IPS-20b (cell line): ENCODE measurements at regions not wholly inside any gene's neighbourhood (a gene's known extent, or its start where the extent isn't known, plus 50 kb on each side); places are given as distances from the start of the nearest gene placed in this dataset.

Experiments used
- H3K27ac ChIP-seq: one replicate; pipeline ENCODE4 v1.5.1; 2013; ENCODE audit warnings: low read length
- H3K27me3 ChIP-seq: 2 replicates; pipeline ENCODE4 v1.6.1; 2013; ENCODE audit warnings: mild to moderate bottlenecking, low read length, inconsistent platforms; ENCODE audit not compliant: insufficient read depth
- H3K36me3 ChIP-seq: 2 replicates; pipeline ENCODE4 v1.6.1; 2013; ENCODE audit warnings: low read depth, mild to moderate bottlenecking, inconsistent platforms, low read length, moderate library complexity; ENCODE audit not compliant: insufficient read depth
- H3K4me1 ChIP-seq: 2 replicates; pipeline ENCODE4 v1.6.1; 2013; ENCODE audit warnings: mild to moderate bottlenecking, control low read depth, inconsistent platforms, low read length, moderate library complexity; ENCODE audit not compliant: insufficient read depth
- H3K4me3 ChIP-seq: 2 replicates; pipeline ENCODE4 v1.5.1; 2013; ENCODE audit warnings: mild to moderate bottlenecking, low read length, inconsistent platforms
- H3K9ac ChIP-seq: 2 replicates; pipeline ENCODE4 v1.6.1; 2013; ENCODE audit warnings: low read depth, mild to moderate bottlenecking, inconsistent platforms, low read length, moderate library complexity
- H3K9me3 ChIP-seq: 2 replicates; pipeline ENCODE4 v1.6.1; 2013; ENCODE audit warnings: mild to moderate bottlenecking, low read depth, low read length, inconsistent platforms; ENCODE audit not compliant: insufficient read depth

DNA sequence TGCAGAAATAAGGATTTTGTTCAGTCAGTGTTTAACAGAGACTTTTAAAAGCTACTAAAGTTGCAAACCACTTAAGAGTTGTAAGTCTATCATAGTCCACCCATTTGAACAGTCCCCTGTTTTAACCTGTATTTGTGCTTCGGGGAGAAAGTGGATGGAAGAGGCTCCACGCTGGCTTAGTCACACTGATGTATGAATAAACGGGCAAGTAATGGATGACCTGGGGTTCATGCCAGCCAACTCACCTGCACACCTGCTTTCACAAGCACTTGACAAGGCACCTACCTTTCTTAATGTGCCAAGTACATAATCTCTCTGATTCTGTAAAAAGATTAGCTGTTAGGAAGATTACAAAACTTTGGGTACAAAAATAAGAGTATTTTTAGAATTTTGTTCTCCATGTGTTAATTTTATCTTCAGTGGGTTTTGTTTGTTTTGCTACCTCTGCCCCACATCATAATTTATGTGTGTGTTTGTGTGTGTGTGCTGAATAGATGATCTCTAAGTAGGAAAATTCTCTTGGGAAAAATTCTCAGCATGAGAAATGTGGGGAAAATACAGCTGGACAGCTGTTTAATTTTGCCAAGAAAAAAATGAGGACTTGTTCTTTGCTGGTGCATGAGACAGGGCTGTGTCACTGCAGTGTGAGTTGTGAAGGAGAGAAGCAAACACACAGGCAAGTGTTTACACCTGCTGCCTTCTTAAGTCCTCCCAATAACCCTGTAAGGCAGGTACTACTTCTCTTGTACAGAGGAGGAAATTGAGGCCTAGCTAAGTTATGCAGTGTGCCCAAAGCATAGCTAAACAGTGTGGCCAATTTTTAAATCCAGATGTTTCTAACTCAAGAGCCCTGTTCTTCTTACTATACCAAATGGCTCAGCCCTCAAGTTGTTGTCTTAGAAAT, 181.2 kb upstream of the IL12A start:
- Histone ChIP-seq H3K36me3 (no peaks in the 10 kb centered on the region), H3K27ac (no peak overlapping the region), H3K9ac (no peak overlapping the region), H3K9me3 (no peaks in the 10 kb centered on the region), H3K4me1 (peaks cover 3% of the 10 kb centered on the region; the same call in 1 of the 2 replicates), H3K27me3 (peaks cover 22% of the 10 kb centered on the region), H3K4me3 (no peak overlapping the region)

DNA sequence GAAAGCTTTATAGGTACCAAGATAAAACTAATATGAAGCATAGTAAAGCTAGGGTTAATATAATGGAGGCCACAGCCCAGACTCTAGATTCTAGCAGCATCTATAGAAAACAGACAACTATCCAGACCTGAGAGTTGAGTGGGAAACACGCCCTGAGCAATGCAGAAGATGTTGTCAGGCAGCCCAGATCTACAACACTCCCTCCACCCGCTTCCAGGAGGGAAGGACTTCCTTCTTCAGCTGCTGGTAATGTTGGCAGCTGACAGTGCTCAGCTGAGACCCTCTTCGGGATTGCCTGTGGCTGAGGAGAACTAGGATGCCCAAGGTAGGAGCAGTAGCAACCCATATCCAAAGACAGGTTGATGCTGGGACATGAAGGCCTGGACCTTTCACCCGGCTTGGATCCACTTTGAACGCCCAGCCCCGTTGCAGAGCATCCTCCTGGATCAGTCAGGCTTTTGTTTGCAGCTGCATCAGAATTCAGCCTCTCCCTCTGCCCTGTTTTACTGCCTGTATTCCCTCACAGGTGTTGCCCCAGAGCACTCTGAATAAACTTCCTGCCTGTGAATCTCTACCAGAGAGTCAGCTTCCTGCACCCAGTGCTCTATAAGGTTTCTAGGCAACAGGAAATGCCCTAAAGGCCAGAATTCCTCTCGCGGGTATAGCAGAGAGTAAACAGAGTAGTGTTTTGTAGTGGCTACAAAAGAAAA, 174.7 kb upstream of the IL12A start:
- Histone ChIP-seq H3K9me3 (no peaks in the 10 kb centered on the region), H3K36me3 (no peaks in the 10 kb centered on the region), H3K9ac (0 out of 2 replicates have a peak overlapping the region, but pooled peaks have one; percentile 12), H3K27ac (no peak overlapping the region), H3K4me3 (no peak overlapping the region), H3K4me1 (peaks cover 11% of the 10 kb centered on the region; the same call in 1 of the 2 replicates), H3K27me3 (no peaks in the 10 kb centered on the region)

DNA sequence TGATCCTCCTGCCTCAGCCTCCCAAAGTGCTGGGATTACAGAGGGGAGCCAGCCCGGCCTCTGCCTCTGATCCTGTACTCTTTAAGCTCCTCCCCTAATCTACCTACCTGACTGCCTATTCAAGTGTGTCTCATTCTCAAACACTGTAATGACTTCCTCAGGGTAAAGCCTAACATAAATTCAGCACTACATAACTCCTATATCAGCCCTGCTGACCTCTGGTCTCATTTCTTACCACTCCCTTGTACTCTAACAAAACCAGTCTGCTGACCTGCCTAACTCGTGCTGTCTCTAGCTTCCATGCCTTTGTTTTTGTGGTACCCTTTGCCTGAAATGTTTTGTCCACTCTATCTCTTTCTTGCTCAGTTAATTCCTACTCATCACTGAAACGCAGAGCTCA, 172.1 kb upstream of the IL12A start:
- Histone ChIP-seq H3K36me3 (no peaks in the 10 kb centered on the region), H3K27me3 (no peaks in the 10 kb centered on the region), H3K27ac (no peak overlapping the region), H3K9ac (no peak overlapping the region), H3K4me1 (peaks cover 11% of the 10 kb centered on the region; the same call in 1 of the 2 replicates), H3K4me3 (no peak overlapping the region), H3K9me3 (no peaks in the 10 kb centered on the region)

DNA sequence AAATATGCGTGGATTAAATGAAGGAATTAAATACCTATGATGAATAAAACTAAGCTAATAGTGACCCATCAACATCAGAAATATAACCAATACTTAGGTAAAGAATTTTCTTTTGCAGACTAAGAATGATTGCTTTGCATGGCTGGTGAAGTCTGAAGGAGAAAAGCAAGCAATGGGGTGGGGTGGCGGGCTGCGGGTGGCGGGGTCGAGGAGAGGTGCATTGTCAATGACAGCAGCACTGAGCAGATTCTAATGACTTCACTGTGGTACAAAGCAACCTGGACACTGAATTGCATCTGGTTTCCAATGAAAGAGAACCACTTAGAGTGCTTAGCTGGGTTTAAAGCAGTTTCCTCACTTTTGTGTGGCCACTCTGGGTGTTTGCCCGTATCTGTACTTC, 171.5 kb upstream of the IL12A start:
- H3K27me3 ChIP-seq: no peaks in the 10 kb centered on the region
- H3K4me1 ChIP-seq: peaks cover 11% of the 10 kb centered on the region; the same call in 1 of the 2 replicates
- no peaks in the 10 kb centered on the region for H3K36me3 ChIP-seq
- H3K9me3 ChIP-seq: no peaks in the 10 kb centered on the region
- H3K4me3 ChIP-seq: no peak overlapping the region
- no peak overlapping the region for H3K27ac ChIP-seq
- no peak overlapping the region for H3K9ac ChIP-seq

DNA sequence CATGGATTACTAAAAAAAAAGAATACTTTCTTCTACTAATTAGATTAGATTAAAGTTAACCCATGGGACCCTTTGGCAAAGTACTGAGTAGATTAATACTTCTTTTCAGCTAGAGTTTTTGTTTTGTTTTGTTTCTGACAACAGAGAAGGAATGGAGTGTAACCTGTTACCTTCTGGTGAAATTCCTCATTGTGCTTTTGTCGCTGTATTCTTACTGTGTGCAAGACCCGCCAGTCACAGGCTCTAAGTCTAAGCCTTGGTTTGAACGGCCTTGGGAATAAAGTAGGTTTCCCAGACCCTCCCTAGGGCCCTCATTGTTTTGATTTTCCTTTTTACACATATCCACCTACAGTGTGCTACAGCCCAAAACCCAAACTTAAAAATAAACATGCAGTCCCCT, 171.1 kb upstream of the IL12A start:
- Histone ChIP-seq H3K4me3 (no peak overlapping the region), H3K36me3 (no peaks in the 10 kb centered on the region), H3K4me1 (peaks cover 11% of the 10 kb centered on the region; the same call in 1 of the 2 replicates), H3K9ac (no peak overlapping the region), H3K27me3 (no peaks in the 10 kb centered on the region), H3K27ac (no peak overlapping the region), H3K9me3 (no peaks in the 10 kb centered on the region)

DNA sequence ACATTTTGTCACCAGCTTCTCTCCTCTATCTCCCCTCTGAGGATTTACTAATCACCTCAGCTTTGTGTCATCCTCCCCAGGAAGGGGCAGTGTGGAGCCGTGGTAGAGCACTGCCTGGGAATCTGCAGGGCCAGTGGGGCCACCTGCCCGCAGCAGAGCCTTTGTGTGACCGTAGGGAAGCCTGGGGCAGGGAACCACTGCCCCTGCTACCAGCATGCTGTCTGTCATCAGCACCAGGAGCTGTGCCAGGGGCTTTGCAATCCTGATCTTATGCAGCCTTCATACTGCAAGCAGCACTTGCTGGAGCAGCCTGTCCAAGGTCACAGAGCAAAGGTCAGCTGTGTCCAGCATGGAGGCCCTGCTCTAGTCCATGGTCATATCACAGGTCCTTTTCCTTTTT, 170.2 kb upstream of the IL12A start:
- H3K27ac ChIP-seq: no peak overlapping the region
- H3K27me3 ChIP-seq: no peaks in the 10 kb centered on the region
- no peaks in the 10 kb centered on the region for H3K36me3 ChIP-seq
- no peaks in the 10 kb centered on the region for H3K9me3 ChIP-seq
- H3K9ac ChIP-seq: no peak overlapping the region
- peaks cover 11% of the 10 kb centered on the region; the same call in 1 of the 2 replicates for H3K4me1 ChIP-seq
- no peak overlapping the region for H3K4me3 ChIP-seq

DNA sequence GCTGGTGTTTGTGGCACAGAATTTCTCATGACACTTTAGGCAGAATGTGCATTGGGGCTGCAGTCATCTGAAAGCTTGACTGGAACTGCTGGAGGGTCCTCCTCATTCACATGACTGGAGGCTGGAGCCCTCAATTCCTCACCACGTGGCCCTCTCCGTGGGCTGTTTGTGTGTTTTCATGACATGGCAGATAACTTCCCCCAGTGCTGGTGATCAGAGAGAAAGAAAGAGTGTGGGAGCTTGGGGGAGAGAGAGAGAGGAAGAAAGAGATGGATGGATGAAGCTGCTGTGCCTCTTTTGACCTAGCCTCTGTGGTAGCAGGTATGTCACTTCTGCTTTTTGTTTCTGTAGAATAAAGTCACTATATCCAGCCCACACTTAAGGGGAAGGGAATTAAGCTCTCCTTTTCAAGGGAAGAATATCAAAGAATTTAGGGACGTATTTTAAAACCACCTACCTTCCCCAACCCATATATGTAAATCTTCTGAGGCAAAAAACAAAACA, 169.6 kb upstream of the IL12A start:
- no peaks in the 10 kb centered on the region for H3K36me3 ChIP-seq
- no peak overlapping the region for H3K4me3 ChIP-seq
- H3K9ac ChIP-seq: no peak overlapping the region
- peaks cover 11% of the 10 kb centered on the region; the same call in 1 of the 2 replicates for H3K4me1 ChIP-seq
- no peaks in the 10 kb centered on the region for H3K9me3 ChIP-seq
- no peaks in the 10 kb centered on the region for H3K27me3 ChIP-seq
- H3K27ac ChIP-seq: no peak overlapping the region

DNA sequence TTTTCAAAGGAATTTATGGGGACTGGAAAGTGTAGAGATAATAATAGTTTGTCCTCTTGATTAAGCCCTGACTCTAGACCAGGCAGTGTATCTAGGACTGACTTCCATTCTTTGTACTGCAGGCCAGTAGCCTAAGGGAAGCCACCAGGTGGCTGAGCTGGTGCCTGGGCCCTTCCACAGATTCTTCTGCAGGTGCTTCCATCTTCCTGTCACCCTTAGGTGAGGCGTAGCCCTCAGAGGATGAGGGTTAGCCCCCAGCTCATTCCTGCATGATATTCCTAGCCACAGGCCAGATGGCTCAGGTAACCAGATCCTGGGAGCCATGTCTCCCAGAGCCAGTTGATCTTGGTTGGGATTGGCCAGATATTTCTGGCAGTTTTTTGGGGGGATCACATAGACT, 169.0 kb upstream of the IL12A start:
- Histone ChIP-seq H3K4me1 (peaks cover 9% of the 10 kb centered on the region; the same call in 1 of the 2 replicates), H3K27me3 (no peaks in the 10 kb centered on the region), H3K9me3 (no peaks in the 10 kb centered on the region), H3K36me3 (no peaks in the 10 kb centered on the region), H3K27ac (no peak overlapping the region), H3K9ac (no peak overlapping the region), H3K4me3 (no peak overlapping the region)

DNA sequence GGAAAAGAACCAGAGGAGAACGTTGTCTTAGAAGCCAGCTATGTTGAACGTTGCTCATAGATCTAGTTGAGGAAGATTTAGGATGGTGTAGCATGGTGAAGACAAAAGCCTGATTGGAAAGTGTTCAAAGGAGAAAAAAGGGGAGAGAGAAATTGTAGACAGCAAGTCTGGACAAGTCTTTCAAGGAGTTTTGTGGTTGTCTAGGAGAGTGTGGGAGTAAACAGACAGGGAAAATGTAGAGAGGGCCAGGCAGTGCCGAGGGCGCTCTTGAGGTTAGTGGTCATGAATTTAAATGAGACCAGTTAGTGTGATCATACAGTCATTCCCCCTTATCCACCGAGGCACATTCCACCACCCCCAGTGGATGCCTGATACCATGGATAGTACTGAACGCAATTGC, 167.5 kb upstream of the IL12A start:
- Histone ChIP-seq H3K4me1 (peaks cover 7% of the 10 kb centered on the region; the same call in 1 of the 2 replicates), H3K36me3 (no peaks in the 10 kb centered on the region), H3K4me3 (no peak overlapping the region), H3K27ac (no peak overlapping the region), H3K27me3 (no peaks in the 10 kb centered on the region), H3K9ac (no peak overlapping the region), H3K9me3 (no peaks in the 10 kb centered on the region)

DNA sequence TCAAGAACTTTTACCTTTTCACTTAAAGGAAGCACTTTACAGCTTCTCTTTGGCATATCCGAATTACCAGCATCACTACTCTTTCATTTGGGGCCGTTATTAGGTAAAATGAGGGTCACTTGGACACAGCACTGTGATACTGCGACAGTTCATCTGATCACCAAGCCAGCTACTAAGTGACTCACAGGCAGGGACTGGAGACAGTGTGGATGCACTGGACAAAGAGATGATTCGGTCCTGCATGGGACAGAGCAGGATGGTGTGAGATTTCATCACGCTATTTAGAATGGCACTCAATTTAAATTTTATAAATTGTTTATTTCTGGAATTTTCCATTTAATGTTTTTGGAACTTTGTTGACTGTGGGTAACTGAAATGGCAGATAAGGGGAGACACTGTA, 166.9 kb upstream of the IL12A start:
- Histone ChIP-seq H3K36me3 (no peaks in the 10 kb centered on the region), H3K4me3 (no peak overlapping the region), H3K27ac (no peak overlapping the region), H3K9ac (no peak overlapping the region), H3K27me3 (no peaks in the 10 kb centered on the region), H3K4me1 (peaks cover 7% of the 10 kb centered on the region; the same call in 1 of the 2 replicates), H3K9me3 (no peaks in the 10 kb centered on the region)

DNA sequence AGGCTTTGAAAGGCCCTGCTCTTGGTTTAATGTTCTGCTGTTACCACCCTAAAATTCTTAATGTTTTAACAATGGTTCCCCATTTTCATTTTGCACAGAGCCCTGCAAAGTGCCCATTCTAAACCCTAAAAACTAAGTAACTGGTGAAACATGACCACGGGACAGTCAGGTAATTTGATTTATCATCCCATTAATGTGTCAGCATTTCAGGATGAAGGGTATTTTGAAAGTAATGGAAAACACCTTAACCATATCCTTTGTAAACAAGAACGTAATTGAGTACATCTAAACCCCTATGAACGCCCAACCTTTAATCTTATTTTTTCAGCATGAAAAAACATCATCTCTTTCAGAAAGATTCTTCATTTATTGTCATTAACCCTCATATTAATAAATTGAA, 164.9 kb upstream of the IL12A start:
- H3K27ac ChIP-seq: no peak overlapping the region
- no peaks in the 10 kb centered on the region for H3K9me3 ChIP-seq
- H3K27me3 ChIP-seq: no peaks in the 10 kb centered on the region
- no peaks in the 10 kb centered on the region for H3K36me3 ChIP-seq
- no peaks in the 10 kb centered on the region; the same call in 1 of the 2 replicates for H3K4me1 ChIP-seq
- H3K9ac ChIP-seq: no peak overlapping the region
- H3K4me3 ChIP-seq: no peak overlapping the region
